Activated CD8-positive, alpha-beta memory T cell treated with anti-CD3 and anti-CD28 coated beads for 36 hours (primary cell): ENCODE measurements at regions not wholly inside any gene's neighbourhood (a gene's known extent, or its start where the extent isn't known, plus 50 kb on each side); places are given as distances from the start of the nearest gene placed in this dataset.

Experiments
- CTCF ChIA-PET: fragments of 350-600 bp; sonication (Branson Sonifier 250); formaldehyde crosslinking; loops from one replicate; lab custom pipeline; 2021; ENCODE audit warnings: antibody characterized with exemption; lab: Charles Lee
- POLR2A ChIA-PET: fragments of 350-600 bp; sonication (Branson Sonifier 250); formaldehyde crosslinking; loops from one replicate; lab custom pipeline; 2021; ENCODE audit warnings: antibody characterized with exemption; lab: Charles Lee

DNA sequence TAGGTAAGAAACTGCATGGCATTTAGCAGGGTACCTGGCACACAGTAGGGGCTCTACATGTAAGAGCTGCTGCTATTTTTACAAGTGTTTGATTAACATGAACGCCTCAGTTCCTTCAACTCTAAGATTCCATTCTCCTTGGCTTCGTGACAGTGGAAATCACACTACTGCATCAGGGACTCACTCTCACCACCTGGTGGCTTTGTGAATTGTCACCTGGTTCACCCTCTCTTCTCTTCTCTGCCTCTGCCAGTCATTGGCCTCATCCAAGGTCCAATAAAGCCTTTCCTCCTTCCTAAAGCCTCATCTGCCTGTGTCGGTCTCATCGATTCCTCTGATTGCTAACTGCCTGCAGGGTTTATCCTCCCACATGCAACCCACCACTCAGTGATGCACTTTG is 476.4 kb downstream of the VRK1 start:
- POLR2A ChIA-PET, result no interaction called here

DNA sequence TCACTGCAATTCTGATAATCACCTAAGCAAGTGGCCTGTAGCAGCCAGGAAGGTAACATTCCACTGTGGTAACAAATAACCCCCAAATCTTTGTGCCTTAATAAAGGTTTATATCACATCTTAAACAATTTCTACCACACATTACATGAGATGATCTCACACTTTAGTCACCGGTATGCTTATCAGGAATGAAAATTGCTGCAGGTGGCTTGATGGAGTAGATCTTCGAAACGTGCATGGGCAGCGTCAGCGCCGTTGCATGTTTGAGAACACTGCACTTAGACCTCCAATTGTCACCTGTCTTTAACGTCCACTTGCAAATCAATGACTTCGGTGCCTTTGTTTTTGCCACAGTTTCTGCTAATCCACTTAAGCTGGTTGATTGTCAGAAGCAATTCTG is 477.4 kb downstream of the VRK1 start:
- CTCF ChIA-PET, result no interaction called here

More for the DNA sequence above, 476.4 kb downstream of the VRK1 start:
- CTCF ChIA-PET, result no interaction called here

DNA sequence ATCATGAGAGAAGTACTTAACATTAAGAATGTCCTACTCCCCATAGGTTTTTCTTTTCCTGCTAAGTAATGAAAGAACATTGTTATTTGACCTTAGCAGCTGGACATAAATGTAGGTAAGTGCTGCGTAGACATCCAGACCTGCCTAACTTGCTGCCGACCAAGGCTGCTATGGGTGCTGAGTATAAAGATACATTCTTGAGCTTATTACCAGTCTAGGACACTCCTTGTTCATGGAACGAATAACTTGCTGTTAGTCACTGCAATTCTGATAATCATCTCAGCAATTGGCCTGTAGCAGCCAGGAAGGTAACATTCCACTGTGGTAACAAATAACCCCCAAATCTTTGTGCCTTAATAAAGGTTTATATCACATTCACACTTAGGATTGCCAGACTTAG is 478.1 kb downstream of the VRK1 start:
- ChIA-PET POLR2A (no interaction called here), CTCF (no interaction called here)

More for the DNA sequence above, 477.4 kb downstream of the VRK1 start:
- POLR2A ChIA-PET, result no interaction called here

DNA sequence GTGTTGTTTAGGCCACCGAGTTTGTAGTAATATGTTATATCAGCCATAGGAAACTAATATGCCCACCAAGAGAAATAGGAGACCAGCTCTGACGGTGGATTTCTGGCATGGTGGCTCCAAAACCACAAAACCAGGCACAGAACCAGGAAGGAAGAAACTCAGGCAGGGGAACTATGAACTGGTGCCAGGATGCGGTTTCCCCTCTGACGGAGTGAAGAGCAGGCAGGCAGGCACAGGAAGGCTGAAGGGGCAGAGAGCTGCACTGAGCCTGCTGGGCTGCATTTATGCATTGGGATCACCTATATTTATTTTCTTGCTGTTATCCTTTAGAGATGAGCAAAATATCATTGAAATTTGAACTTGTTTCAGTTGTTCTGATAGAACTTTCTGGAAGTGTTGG is 479.4 kb downstream of the VRK1 start:
- CTCF ChIA-PET, result no interaction called here
- POLR2A ChIA-PET, result no interaction called here

DNA sequence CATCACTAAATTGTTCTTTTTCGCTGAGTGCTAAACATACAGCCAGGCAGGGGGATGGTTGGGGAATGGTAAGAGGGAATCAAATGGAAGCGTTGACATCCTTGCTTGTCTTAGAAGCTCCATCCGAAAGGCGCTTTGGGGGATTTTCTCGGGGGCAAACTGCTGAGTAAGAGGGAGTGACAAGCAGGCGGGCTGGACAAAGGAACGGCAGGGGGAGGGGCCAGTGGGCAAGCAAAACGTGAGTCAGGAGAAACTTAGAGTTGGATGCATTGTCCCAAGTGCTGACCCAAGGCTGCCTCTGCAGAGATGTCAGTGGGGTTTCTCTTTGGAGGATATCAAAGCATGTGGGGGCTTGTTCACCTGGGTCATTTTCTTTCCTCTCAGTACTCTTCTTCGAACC is 480.5 kb downstream of the VRK1 start:
- ChIA-PET CTCF (no interaction called here), POLR2A (no interaction called here)

DNA sequence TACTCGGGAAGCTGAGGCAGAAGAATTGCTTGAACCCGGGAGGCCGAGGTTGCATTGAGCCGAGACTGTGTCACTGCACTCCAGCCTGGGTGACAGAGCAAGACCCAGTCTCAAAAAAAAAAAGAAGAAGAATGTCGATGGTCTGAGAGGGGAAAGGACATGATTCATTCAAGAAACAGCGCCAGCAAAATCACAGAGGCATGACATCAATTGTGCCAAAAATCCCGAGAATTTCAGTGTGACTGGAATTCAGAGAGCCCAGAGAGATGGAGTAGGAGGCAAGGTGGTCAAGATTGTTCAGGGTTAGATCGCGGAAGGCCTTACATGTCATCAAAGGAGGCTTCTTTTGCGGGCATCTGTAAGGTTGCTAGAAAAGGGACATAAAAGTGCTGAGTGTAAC is 483.3 kb downstream of the VRK1 start:
- ChIA-PET POLR2A (no interaction called here), CTCF (no interaction called here)

DNA sequence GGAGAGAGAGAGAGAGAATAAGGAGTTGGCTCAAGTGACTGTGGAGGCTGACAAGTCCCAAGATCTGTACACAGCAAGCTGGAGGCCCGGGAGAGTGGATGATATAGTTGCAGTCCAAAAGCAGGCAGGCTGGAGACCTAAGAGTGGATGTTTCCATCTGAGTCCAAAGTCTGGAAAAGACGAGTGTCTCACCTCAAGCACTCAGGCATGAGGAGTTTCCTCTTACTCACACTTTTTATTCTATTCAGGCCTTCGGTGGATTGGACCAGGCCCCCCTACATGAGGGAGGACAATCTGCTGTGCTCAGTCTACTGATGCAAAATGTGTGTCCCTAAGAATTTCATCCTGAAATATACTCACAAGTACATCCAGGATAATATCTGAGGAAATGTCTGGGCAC is 484.6 kb downstream of the VRK1 start:
- POLR2A ChIA-PET, result no interaction called here
- CTCF ChIA-PET, result interaction anchor here (0.6 kb wide), 1 partner anchor 749 kb away, joined by 3 read pairs; no protein-coding TSS in a partner anchor

DNA sequence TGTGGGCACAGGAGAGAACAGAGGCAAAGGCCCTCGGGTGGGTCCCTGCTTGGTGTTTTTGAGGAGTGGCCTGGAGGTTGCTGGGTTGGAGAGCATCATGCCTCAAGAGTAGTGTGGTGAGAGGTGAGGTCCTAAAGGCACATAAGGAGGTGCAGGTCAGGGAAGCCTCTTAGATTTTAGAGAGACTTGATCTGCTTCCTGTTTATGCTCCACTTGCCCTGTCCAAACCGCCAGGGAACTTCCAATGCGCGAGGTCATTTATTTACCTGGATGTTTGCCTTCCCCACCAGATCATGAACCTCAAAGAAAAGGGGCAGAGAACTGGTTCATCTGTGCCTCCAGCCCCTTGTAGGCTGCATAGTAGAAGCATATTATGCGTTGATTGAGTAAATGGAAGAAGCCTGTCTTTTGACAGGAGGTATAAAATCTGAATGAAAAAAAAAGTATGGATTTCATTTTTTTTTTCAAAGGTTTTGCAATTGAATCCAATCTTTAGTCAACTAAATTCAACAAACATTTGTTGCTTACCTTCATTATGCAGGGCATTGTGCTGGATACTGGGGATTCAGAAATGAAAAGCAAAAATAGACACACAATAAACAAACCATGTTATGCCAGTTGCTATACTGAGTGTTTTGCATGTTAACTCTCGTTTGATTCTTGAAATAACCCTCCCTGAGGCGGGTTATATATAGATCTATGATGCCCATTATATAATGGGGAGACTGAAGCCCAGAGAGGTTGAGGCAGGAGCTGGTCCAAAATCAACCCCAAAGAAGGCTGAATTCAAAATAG is 485.2 kb downstream of the VRK1 start:
- CTCF ChIA-PET, result no interaction called here

DNA sequence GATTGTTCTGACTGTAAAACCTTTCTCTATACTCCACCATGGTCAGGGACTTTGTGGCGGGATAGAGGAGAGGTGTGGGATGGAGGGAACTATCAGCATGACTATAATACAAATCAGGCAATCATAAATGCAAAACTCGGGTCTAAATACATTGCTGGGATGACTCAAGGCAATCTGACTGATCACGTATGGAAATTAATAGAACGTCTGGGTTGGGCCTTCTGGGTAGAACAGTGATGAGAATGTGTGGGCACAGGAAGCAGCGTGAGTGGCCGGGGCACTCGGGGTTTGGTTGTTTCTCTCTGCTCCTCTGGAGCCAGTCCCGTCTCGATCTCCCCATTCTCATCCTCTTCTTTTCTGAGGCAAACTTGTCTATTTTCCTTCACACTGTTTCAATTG is 485.8 kb downstream of the VRK1 start:
- POLR2A ChIA-PET, result no interaction called here
- CTCF ChIA-PET, result no interaction called here

More for the DNA sequence above, 485.2 kb downstream of the VRK1 start:
- POLR2A ChIA-PET, result no interaction called here

DNA sequence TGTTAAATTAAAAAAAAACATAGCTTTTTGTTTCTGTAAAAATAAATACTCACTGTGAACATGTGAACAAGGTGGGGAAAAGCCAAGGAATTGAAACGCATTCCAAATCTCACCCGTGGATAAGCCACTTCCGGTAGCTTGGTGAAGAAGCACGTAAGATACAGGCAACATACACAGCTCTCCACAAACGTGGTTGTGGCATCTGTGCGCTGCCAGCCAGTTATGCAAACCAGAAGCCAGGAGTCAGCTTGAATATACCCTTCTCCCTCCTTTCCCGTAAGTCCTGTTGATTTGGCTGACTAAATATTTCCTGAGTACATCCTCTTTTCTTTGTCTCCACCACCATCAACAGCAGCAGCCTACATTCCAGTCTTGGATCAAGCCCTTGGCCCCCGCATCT is 486.2 kb downstream of the VRK1 start:
- ChIA-PET CTCF (no interaction called here), POLR2A (no interaction called here)

DNA sequence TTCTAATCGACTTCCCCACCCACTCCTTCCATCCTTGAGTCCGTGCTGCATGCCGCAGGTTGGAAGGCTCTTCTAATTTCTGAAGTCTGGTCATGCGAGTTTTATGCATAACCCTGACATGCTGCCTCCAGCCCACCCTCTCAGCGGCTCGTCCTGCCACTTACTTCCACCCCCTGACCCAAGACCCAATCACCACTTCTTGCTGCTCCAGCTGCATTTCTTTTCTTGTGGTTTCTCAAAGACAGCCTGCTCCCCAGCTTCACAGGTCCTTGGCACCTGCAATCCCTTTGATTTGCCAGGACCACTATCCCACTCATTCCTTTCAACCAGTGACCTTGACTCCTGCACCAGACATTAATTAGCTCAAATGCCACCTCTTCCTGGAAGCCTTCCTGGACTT is 486.7 kb downstream of the VRK1 start:
- ChIA-PET CTCF (no interaction called here), POLR2A (no interaction called here)

DNA sequence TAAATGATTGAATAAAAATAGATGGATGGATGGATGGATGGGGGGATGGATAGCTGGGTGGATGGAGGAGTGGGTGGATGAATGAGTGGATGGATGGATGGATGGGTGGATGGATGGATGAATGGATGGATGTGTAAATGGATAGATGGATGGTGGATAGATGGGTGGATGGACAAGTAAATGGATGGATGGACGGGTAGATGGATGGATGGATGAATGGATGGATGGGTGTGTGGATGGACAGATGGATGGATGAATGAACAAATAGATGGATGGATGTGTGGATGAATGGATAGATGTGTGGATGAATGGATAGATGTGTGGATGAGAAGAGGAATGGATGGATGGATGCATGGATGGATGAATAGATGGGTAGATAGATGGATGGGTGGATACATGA is 490.8 kb downstream of the VRK1 start:
- CTCF ChIA-PET, result no interaction called here
- POLR2A ChIA-PET, result interaction anchor here (0.6 kb wide), 1 partner anchor 511 kb away, joined by 12 read pairs; no protein-coding TSS in a partner anchor

DNA sequence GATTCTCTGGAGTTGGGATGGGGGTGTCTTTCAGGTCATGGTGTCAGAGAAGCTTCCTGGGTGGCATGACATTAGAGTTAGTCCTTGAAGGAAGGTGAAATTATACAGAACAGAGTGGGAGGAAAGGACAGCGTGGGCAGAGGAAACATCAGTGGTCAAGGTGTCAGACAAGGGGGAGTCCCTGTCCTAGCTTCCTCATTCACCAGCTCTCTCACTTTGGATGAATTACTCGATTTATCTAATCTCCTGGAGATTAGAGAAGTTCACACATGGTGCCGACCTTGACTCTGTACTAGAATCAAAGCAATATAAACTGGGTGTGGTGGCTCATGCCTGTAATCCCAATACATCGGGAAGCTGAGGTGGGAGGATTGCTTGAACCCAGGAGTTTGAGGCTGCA is 492.9 kb downstream of the VRK1 start:
- POLR2A ChIA-PET, result no interaction called here
- CTCF ChIA-PET, result no interaction called here

DNA sequence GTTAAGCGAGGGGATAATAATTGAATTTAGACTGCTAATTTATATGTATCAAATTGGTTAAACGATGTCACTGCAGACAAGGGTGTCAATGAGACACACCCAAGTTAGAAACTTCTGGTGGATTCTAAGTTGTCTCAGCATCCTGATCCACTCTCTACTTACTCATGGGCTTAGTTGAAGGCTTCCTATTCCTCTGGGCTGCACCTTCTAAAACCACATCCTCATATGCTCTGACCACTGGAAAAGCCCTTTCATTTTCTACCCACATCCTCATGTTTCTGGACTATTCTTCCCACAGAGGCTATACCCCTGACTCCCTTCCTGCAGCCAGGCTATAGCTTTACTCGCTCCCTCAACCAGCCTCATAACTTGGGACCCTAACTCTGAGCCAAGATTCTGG is 493.8 kb downstream of the VRK1 start:
- POLR2A ChIA-PET, result no interaction called here
- CTCF ChIA-PET, result no interaction called here

DNA sequence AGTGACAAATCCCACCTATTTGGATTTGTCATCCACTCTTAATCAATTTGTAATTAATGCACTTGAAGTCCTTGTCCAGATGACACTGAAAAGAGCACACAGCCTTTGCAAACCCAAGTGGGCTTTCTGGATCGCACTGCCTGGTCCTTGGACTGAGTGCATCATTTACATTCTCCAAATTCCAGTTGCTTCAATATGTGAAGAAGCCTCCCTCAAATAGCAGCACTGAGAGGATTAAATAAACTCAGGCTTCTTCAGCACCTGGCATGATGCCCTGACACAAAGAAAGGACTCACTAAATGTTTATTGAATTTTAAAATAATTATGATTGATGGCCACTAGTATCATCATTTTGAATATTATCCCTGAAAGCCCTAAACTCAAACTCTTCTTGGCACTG is 496.5 kb downstream of the VRK1 start:
- ChIA-PET POLR2A (no interaction called here), CTCF (interaction anchor here (0.6 kb wide), 1 partner anchor 83 kb away, joined by 3 read pairs; no protein-coding TSS in a partner anchor)

DNA sequence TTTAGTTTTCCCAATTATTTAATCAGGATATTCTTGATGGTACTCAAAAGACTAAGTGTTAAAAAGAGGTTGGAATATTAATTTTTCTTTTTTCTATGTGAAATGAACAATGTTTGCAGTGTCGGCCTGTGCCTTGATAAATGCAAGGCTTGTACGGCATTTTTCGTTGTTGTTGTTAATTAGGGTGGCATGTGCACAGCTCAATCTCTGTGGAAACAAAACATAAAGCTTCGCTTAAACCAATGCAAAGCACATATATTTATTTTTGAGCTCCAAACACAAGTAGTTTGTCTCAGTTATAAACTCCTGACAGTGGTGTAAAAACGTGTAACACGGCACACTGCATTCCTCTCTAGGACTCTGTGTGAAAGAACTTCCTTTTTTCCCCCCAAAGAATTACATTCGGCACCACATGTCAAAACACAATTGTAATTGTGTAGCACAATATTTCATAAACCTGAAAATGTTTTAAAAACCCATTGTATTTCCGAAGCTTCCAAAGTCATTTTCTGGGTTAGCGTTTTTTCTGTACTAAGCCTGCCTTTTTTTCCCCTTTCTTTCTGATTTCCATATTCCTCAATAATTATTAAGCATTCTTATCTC is 498.0 kb downstream of the VRK1 start:
- ChIA-PET CTCF (interaction anchor here (0.6 kb wide), 1 partner anchor 1159 kb away, joined by 3 read pairs; no protein-coding TSS in a partner anchor), POLR2A (no interaction called here)

DNA sequence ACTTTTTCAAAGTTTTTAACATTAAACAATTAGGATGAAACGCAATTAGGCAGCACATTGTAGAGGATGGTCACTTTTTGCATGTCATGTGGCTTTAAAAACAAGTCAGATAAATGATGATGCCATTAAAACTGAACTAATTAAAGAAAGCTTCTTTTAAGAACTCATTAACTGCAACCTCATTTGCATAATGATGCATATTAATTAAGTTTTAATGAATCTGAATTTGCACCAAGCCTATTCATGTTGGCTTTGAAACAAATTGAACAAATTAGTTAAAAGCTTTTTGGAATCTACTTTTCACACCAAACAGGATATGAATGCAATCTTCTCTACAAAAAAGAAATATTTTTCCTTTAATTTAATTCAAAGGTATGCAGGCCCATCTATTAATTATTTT is 499.0 kb downstream of the VRK1 start:
- ChIA-PET POLR2A (interaction anchor here (0.6 kb wide), 1 partner anchor 258 kb away, joined by 6 read pairs; no protein-coding TSS in a partner anchor), CTCF (no interaction called here)

DNA sequence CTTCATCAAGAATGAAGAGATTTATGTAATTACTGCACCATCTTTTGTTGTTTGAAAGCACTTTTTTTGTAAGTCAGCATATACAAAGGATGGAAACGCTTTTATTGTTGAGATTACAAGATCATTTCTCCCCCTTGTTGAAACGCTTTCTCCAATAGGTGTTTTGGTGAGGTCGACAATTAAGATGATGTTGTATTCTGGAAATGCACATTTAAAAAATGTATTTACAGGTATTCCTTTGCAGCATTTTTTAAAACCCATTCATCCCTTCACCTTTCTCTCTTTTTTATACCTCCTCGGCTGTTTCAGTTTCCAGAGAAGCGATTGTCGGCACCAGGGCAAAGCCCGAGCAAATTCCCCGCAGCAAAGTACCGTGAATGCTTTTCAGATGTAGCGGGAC is 499.9 kb downstream of the VRK1 start:
- CTCF ChIA-PET, result no interaction called here
- POLR2A ChIA-PET, result no interaction called here

DNA sequence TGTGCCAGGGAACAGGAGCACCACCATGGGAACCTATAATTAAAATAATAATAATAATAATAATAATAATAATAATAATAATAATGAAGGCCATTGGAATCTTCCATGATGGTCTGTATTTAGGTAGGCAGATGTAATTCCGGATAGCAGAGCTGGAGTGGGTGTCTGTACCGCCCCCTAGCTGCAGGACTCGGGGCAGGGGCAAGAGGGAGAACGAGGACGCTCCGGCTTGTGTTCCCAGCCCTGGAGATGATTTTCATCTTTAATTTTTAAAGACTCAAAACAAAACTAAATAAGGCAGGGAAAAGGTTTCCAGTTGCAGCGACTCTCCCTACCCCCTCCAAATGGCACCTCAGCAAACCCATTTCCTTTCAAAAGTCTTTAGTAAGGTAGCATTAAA is 501.1 kb downstream of the VRK1 start:
- ChIA-PET CTCF (no interaction called here), POLR2A (interaction anchor here (0.6 kb wide), 1 partner anchor 563 kb away, joined by 3 read pairs; no protein-coding TSS in a partner anchor)

DNA sequence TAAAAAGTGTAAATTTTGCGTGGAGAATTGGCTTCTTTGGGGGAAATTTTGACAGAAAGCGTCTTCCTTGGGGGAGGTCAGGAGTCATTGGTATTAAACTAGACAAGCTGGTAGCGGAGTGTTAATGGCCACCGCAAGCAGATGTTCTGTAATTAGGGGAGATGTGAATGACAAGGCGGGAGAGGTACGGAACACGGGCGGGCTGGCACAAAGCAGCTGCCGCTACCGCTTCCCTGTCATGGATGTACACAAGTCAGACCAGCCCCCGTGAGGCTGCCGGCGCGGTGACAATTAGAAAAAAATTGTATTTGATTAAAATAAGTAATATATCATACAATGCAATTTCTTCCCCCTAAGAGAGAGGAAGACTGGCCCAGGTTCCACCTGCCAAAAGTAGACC is 501.6 kb downstream of the VRK1 start:
- POLR2A ChIA-PET, result interaction anchor here (0.6 kb wide), 1 partner anchor 563 kb away, joined by 3 read pairs; no protein-coding TSS in a partner anchor
- CTCF ChIA-PET, result interaction anchor here (0.6 kb wide), 1 partner anchor 428 kb away, joined by 3 read pairs; no protein-coding TSS in a partner anchor

DNA sequence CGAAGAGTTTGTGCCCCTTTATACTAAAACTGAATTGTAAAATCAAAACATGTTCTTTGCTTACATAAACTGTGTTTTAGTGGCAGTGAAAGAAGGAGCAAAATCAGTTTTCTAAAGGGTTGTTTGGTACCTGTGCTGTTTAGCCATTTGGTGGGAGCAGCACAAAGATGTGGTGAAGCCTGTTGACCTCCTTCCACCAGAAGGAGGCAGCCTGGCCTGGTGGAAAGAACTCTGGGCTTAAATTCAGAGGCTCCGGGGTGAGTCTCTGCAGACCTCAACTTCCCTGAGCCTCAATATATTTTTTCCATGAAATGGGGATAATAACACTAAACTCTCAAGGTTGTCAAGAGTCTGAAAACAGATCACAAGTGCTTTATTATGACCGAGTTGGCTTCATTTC is 502.5 kb downstream of the VRK1 start:
- ChIA-PET CTCF (interaction anchor here (0.6 kb wide), 1 partner anchor 427 kb away, joined by 3 read pairs; no protein-coding TSS in a partner anchor), POLR2A (no interaction called here)
